Karpas-422 (cell line): ENCODE measurements at regions not wholly inside any gene's neighbourhood (a gene's known extent, or its start where the extent isn't known, plus 50 kb on each side); places are given as distances from the start of the nearest gene placed in this dataset.

Source experiments
- DNase-seq: peaks from one replicate; pipeline ENCODE4 v3.0.0-alpha.2; 2015
- H2AFZ ChIP-seq: fragments of 200-600 bp; sonication (generic); 2 replicates; pipeline ENCODE4 v1.6.1; 2014; ENCODE audit warnings: antibody characterized with exemption, low read length, mixed read lengths
- H3K27ac ChIP-seq: fragments of 200-600 bp; sonication (generic); 2 replicates; pipeline ENCODE4 v1.5.1; 2014; ENCODE audit warnings: mild to moderate bottlenecking, low read length, moderate library complexity
- H3K27me3 ChIP-seq: fragments of 200-600 bp; sonication (generic); 2 replicates; pipeline ENCODE4 v1.6.1; 2014; ENCODE audit warnings: low read length, mixed read lengths
- H3K36me3 ChIP-seq: fragments of 200-600 bp; sonication (generic); 2 replicates; pipeline ENCODE4 v1.6.1; 2014; ENCODE audit warnings: low read length, mixed read lengths; ENCODE audit not compliant: insufficient read depth
- H3K4me1 ChIP-seq: fragments of 200-600 bp; sonication (generic); 2 replicates; pipeline ENCODE4 v1.6.1; 2014; ENCODE audit warnings: mild to moderate bottlenecking, low read length, mixed read lengths
- H3K4me2 ChIP-seq: fragments of 200-600 bp; sonication (generic); 2 replicates; pipeline ENCODE4 v1.6.1; 2014; ENCODE audit warnings: low read length, low read depth, mild to moderate bottlenecking; ENCODE audit not compliant: poor library complexity, severe bottlenecking
- H3K4me3 ChIP-seq: fragments of 200-600 bp; sonication (generic); 2 replicates; pipeline ENCODE4 v1.5.1; 2014; ENCODE audit warnings: mild to moderate bottlenecking, antibody characterized with exemption, low read length, mixed read lengths
- H3K79me2 ChIP-seq: fragments of 200-600 bp; sonication (generic); 2 replicates; pipeline ENCODE4 v1.6.1; 2014; ENCODE audit warnings: mild to moderate bottlenecking, low read length, mixed read lengths
- H3K9ac ChIP-seq: fragments of 200-600 bp; sonication (generic); 2 replicates; pipeline ENCODE4 v1.6.0; 2014; ENCODE audit warnings: low read length
- H3K9me2 ChIP-seq: fragments of 200-600 bp; sonication (generic), shearing (Covaris generic); replicated peaks from 2 replicates; pipeline ENCODE4 v1.6.0; 2014; ENCODE audit warnings: mild to moderate bottlenecking, low read length, moderate library complexity; ENCODE audit not compliant: insufficient read depth
- H3K9me3 ChIP-seq: fragments of 300-700, 200-600 bp; sonication (generic); 2 replicates; pipeline ENCODE4 v1.6.1; 2014; ENCODE audit warnings: low read length, mixed read lengths
- H4K20me1 ChIP-seq: fragments of 200-600 bp; sonication (generic); 2 replicates; pipeline ENCODE4 v1.6.1; 2014; ENCODE audit warnings: mild to moderate bottlenecking, antibody characterized with exemption, low read length, low read depth; ENCODE audit not compliant: insufficient read depth

DNA sequence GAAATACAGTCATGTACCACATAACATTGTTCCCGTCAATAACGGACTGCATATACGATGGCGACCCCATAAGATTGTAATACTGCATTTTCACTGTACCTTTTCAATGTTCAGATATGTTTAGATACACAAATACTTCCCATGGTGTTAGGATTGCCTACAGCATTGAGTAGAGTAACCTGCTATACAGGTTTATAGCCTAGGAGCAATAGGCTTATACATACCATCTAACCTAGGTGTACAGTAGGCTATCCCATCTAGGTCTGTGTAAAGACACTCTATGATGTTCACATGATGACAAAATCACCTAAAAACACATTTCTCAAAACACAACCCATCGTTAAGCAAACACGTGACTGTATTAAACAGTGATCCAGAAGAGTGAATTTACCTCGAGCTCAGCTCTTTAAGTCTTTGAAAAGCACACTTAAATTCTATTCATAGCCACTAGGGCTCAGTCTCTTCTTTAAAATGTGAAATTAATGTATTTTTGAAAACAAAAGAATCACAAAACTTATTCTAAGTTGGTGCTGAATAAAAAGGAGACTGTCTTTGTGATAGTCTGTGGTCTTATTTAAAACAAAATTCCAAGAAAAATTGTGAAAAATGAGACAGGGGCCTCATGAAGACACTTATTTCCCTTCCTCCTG, 239.1 kb upstream of the ARID2 start:
- no peak overlapping the region for H3K4me2 ChIP-seq
- no peaks in the 10 kb centered on the region for H3K27me3 ChIP-seq
- no peaks in the 10 kb centered on the region for H3K79me2 ChIP-seq
- H3K9me2 ChIP-seq = no peaks in the 10 kb centered on the region
- no peaks in the 10 kb centered on the region for H3K36me3 ChIP-seq
- H4K20me1 ChIP-seq = no peaks in the 10 kb centered on the region
- H2AFZ ChIP-seq = no peak overlapping the region
- no peak overlapping the region for H3K9ac ChIP-seq
- no peaks in the 10 kb centered on the region for H3K4me1 ChIP-seq
- no peak overlapping the region for H3K27ac ChIP-seq
- no peaks in the 10 kb centered on the region for H3K9me3 ChIP-seq
- H3K4me3 ChIP-seq = no peak overlapping the region
- DNase-seq = no peak

DNA sequence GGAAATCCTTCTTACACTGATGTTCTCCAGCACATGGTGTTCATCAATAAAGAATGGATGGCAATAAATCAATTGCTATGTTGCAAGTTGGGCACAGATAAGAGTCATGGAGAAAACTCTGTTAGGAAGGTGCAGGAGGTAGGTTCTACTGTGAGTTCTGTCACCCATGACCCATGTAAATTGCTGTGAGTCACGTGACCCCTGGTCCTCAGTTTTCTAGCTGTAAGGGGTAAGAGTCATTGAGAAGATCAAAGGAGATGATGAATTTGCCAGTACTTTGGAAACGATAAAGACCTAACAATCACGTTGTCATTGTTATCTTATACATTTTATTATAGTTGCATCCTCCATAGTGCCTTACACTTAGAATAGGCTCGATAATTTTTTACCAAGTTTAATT, 235.2 kb upstream of the ARID2 start:
- H3K4me2 ChIP-seq = no peak overlapping the region
- H3K4me3 ChIP-seq = no peak overlapping the region
- no peaks in the 10 kb centered on the region for H3K27me3 ChIP-seq
- no peak for DNase-seq
- no peaks in the 10 kb centered on the region for H3K79me2 ChIP-seq
- no peaks in the 10 kb centered on the region for H3K4me1 ChIP-seq
- no peaks in the 10 kb centered on the region for H3K9me3 ChIP-seq
- H3K27ac ChIP-seq = no peak overlapping the region
- no peak overlapping the region for H2AFZ ChIP-seq
- H3K36me3 ChIP-seq = no peaks in the 10 kb centered on the region
- H3K9me2 ChIP-seq = no peaks in the 10 kb centered on the region
- H3K9ac ChIP-seq = no peak overlapping the region
- H4K20me1 ChIP-seq = no peaks in the 10 kb centered on the region

- Histone ChIP-seq H3K9me2 (no peaks in the 10 kb centered on the region), H3K36me3 (no peaks in the 10 kb centered on the region), H3K9ac (no peak overlapping the region), H2AFZ (no peak overlapping the region), H3K4me3 (no peak overlapping the region), H3K79me2 (no peaks in the 10 kb centered on the region), H3K9me3 (no peaks in the 10 kb centered on the region), H3K27me3 (no peaks in the 10 kb centered on the region), H3K27ac (no peak overlapping the region), H3K4me2 (no peak overlapping the region), H4K20me1 (no peaks in the 10 kb centered on the region), H3K4me1 (no peaks in the 10 kb centered on the region)
- DNase-seq = no peak
Measured at GRCh38 chr12:45498645-45499044, 230.9 kb upstream of the ARID2 start.

DNA sequence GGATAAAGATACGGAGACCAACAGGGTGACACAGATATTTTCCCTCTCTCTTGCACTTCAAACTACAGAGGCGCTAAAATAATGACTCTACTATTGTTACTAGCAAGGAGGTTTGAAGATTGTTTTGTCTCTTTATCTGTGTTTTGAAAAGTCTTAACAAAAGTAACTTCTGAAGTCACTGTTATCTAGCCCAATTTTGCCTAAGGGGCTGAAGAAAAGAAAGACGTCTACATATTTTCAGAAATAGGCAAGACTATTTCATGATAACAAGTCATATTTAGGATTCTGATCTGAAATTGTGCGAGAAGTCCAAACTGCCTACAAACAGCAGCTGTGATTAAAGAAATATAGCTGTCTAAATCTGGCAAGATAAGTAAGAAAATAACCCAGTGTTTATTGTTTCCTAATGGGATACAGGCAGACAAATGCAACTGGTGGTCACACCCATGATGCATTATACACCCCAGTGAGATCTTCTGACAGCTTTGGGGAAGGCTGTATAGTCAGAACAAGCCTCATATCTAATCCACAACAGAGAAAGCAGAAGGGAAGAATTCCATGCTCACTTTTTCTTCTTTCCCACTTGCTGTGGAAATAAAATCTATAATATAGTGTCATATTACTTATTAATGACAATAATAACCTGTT, 226.9 kb upstream of the ARID2 start:
- H3K9me2 ChIP-seq = no peaks in the 10 kb centered on the region
- no peaks in the 10 kb centered on the region for H3K27me3 ChIP-seq
- no peak overlapping the region for H3K27ac ChIP-seq
- no peaks in the 10 kb centered on the region for H3K79me2 ChIP-seq
- no peaks in the 10 kb centered on the region for H3K36me3 ChIP-seq
- H3K9ac ChIP-seq = no peak overlapping the region
- no peaks in the 10 kb centered on the region for H3K9me3 ChIP-seq
- DNase-seq = no peak
- no peak overlapping the region for H2AFZ ChIP-seq
- no peaks in the 10 kb centered on the region for H3K4me1 ChIP-seq
- no peak overlapping the region for H3K4me2 ChIP-seq
- H3K4me3 ChIP-seq = no peak overlapping the region
- H4K20me1 ChIP-seq = no peaks in the 10 kb centered on the region

DNA sequence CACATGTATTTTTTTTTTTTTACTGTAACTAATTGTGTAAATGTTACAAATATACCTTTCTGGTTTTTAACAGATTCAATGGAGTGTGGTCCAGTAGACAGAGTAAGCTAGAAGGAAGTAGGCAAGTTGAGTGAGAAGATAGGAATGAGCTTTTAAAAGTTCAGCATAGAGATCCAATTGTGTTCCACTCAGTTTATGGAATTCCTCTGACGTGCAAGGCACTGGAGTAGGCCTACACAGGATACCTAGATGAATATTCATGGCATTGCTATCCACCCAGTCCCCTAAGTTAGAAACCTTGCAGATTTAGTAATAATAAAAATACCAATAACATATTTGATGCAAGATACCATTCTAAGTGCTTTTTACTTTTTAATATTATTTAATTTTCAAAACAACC, 225.6 kb upstream of the ARID2 start:
- Histone ChIP-seq H4K20me1 (no peaks in the 10 kb centered on the region), H3K27me3 (no peaks in the 10 kb centered on the region), H3K36me3 (no peaks in the 10 kb centered on the region), H3K27ac (no peak overlapping the region), H3K4me2 (no peak overlapping the region), H3K79me2 (no peaks in the 10 kb centered on the region), H3K9me2 (no peaks in the 10 kb centered on the region), H2AFZ (no peak overlapping the region), H3K4me3 (no peak overlapping the region), H3K9me3 (no peaks in the 10 kb centered on the region), H3K4me1 (no peaks in the 10 kb centered on the region), H3K9ac (no peak overlapping the region)
- no peak for DNase-seq

- no peak overlapping the region for H3K9ac ChIP-seq
- H2AFZ ChIP-seq = no peak overlapping the region
- no peak overlapping the region for H3K4me2 ChIP-seq
- no peaks in the 10 kb centered on the region for H3K36me3 ChIP-seq
- H3K79me2 ChIP-seq = no peaks in the 10 kb centered on the region
- no peaks in the 10 kb centered on the region for H3K4me1 ChIP-seq
- no peaks in the 10 kb centered on the region for H3K9me2 ChIP-seq
- no peaks in the 10 kb centered on the region for H3K9me3 ChIP-seq
- H3K27ac ChIP-seq = no peak overlapping the region
- no peak overlapping the region for H3K4me3 ChIP-seq
- H3K27me3 ChIP-seq = no peaks in the 10 kb centered on the region
- no peaks in the 10 kb centered on the region for H4K20me1 ChIP-seq
- no peak for DNase-seq
Measured at GRCh38 chr12:45504316-45505010, 225.0 kb upstream of the ARID2 start.

DNA sequence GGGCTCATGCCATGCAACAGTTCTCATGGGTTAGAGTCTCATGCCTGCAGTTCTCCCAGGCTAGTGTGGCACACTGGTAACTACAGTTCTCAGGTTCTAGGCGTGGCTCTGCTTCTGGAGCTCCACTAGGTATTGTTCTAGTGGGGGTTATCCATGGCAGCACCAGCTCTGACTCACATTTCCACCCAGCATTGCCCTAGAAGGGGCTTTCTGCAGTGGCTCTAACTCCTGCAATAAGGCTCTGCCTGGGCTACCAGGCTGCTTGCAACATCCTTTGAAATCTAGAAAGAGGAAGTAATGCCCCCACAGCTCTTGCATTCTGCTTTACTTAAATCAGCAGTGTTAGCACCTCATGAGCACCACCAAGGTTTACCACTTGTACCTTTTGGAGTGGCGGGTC, 220.3 kb upstream of the ARID2 start:
- Histone ChIP-seq H3K4me2 (no peak overlapping the region), H3K27ac (no peak overlapping the region), H3K4me3 (no peak overlapping the region), H3K9me3 (no peaks in the 10 kb centered on the region), H3K36me3 (no peaks in the 10 kb centered on the region), H3K9ac (no peak overlapping the region), H3K27me3 (no peaks in the 10 kb centered on the region), H3K9me2 (no peaks in the 10 kb centered on the region), H3K79me2 (no peaks in the 10 kb centered on the region), H2AFZ (no peak overlapping the region), H4K20me1 (no peaks in the 10 kb centered on the region), H3K4me1 (no peaks in the 10 kb centered on the region)
- DNase-seq = no peak

GRCh38 chr12:45509621-45510020, 219.9 kb upstream of the ARID2 start:
- H4K20me1 ChIP-seq = no peaks in the 10 kb centered on the region
- no peaks in the 10 kb centered on the region for H3K9me3 ChIP-seq
- no peak overlapping the region for H3K4me2 ChIP-seq
- H3K9me2 ChIP-seq = no peaks in the 10 kb centered on the region
- H3K4me1 ChIP-seq = no peaks in the 10 kb centered on the region
- H3K9ac ChIP-seq = no peak overlapping the region
- H3K4me3 ChIP-seq = no peak overlapping the region
- H3K79me2 ChIP-seq = no peaks in the 10 kb centered on the region
- no peak overlapping the region for H2AFZ ChIP-seq
- no peaks in the 10 kb centered on the region for H3K27me3 ChIP-seq
- DNase-seq = no peak
- H3K27ac ChIP-seq = no peak overlapping the region
- H3K36me3 ChIP-seq = no peaks in the 10 kb centered on the region
